OCI-LY3 (cell line): ENCODE measurements at regions not wholly inside any gene's neighbourhood (a gene's known extent, or its start where the extent isn't known, plus 50 kb on each side); places are given as distances from the start of the nearest gene placed in this dataset.

Source experiments
- CTCF ChIP-seq: fragments of 200-600, 300-600 bp; sonication (generic); IDR thresholded peaks from 2 replicates; pipeline ENCODE4 v1.5.1; 2014; ENCODE audit warnings: antibody characterized with exemption, low read length, low read depth
- EZH2phosphoT487 ChIP-seq: fragments of 200-600 bp; shearing (Covaris generic); IDR thresholded peaks from 2 replicates; pipeline ENCODE4 v1.6.1; 2018; ENCODE audit warnings: antibody characterized with exemption, mixed run types, low read depth

- TF ChIP-seq CTCF (no peak), EZH2phosphoT487 (no peak)
Measured at GRCh38 chr3:163513149-163513657, 1565.1 kb downstream of the SI start.
